ENCODE measurements at regions not wholly inside any gene's neighbourhood (a gene's known extent, or its start where the extent isn't known, plus 50 kb on each side); places are given as distances from the start of the nearest gene placed in this dataset.
A peak's percentile ranks its signal among the peaks of the same experiment; 100 is the strongest.

- DNase-seq (ENCODE audit: low spot score), result no peak
These were observed 340.8 kb downstream of the CTTN start for GRCh38 chr11:70739091-70739490.

- no peak for DNase-seq (ENCODE audit: low spot score)
These were observed 341.6 kb downstream of the CTTN start for GRCh38 chr11:70739811-70740487.

GRCh38 chr11:70740488-70740851, 342.1 kb downstream of the CTTN start:
- DNase-seq (ENCODE audit: low spot score), result no peak

GRCh38 chr11:70741085-70741484, 342.8 kb downstream of the CTTN start:
- no peak for DNase-seq (ENCODE audit: low spot score)

- peak; percentile 73 for DNase-seq (ENCODE audit: low spot score)
These were observed 344.4 kb downstream of the CTTN start for GRCh38 chr11:70742553-70743291.

GRCh38 chr11:70743329-70743728, 345.0 kb downstream of the CTTN start:
- no peak for DNase-seq (ENCODE audit: low spot score)

GRCh38 chr11:70743941-70744351, 345.6 kb downstream of the CTTN start:
- no peak for DNase-seq (ENCODE audit: low spot score)

GRCh38 chr11:70744396-70745185, 346.3 kb downstream of the CTTN start:
- no peak for DNase-seq (ENCODE audit: low spot score)

GRCh38 chr11:70745451-70745850, 347.1 kb downstream of the CTTN start:
- DNase-seq (ENCODE audit: low spot score), result no peak

- no peak for DNase-seq (ENCODE audit: low spot score)
These were observed 347.6 kb downstream of the CTTN start for GRCh38 chr11:70745941-70746340.

GRCh38 chr11:70746351-70746750, 348.0 kb downstream of the CTTN start:
- no peak for DNase-seq (ENCODE audit: low spot score)

- DNase-seq (ENCODE audit: low spot score), result no peak
These were observed 349.0 kb downstream of the CTTN start for GRCh38 chr11:70747285-70747684.

- DNase-seq (ENCODE audit: low spot score), result no peak
These were observed 349.6 kb downstream of the CTTN start for GRCh38 chr11:70747921-70748320.

GRCh38 chr11:70751142-70751734, 352.9 kb downstream of the CTTN start:
- DNase-seq (ENCODE audit: low spot score), result no peak

- DNase-seq (ENCODE audit: low spot score), result peak; percentile 65
These were observed 357.3 kb downstream of the CTTN start for GRCh38 chr11:70755410-70756158.

- DNase-seq (ENCODE audit: low spot score), result no peak
These were observed 358.0 kb downstream of the CTTN start for GRCh38 chr11:70756341-70756740.

GRCh38 chr11:70756756-70757155, 358.4 kb downstream of the CTTN start:
- no peak for DNase-seq (ENCODE audit: low spot score)

GRCh38 chr11:70757241-70757640, 358.9 kb downstream of the CTTN start:
- no peak for DNase-seq (ENCODE audit: low spot score)

GRCh38 chr11:70758206-70758605, 359.9 kb downstream of the CTTN start:
- DNase-seq (ENCODE audit: low spot score), result no peak

GRCh38 chr11:70759846-70760245, 361.5 kb downstream of the CTTN start:
- no peak for DNase-seq (ENCODE audit: low spot score)

- no peak for DNase-seq (ENCODE audit: low spot score)
These were observed 362.2 kb downstream of the CTTN start for GRCh38 chr11:70760416-70761020.

Data from umbilical cord (tissue), 1 donor.